ENCODE measurements at regions not wholly inside any gene's neighbourhood (a gene's known extent, or its start where the extent isn't known, plus 50 kb on each side); places are given as distances from the start of the nearest gene placed in this dataset.

GRCh38 chr4:100889401-100889800, 371.6 kb upstream of the EMCN start:
- Histone ChIP-seq H4K20me1 (replicated peaks; ENCODE audit: control insufficient read depth, extremely low read depth, insufficient read depth, low read length) (no peaks in the 10 kb centered on the region), H2AFZ (ENCODE audit: low read depth, low read length) (no peak overlapping the region), H3K36me3 (ENCODE audit: control insufficient read depth in 2 of 2, extremely low read depth in 1 of 2, insufficient read depth in 2 of 2, low read length in 2 of 2) (no peaks in the 10 kb centered on the region), H3K27me3 (ENCODE audit: control insufficient read depth in 2 of 2, insufficient read depth in 2 of 2, low read length in 2 of 2) (no peaks in the 10 kb centered on the region), H3K4me2 (ENCODE audit: insufficient read depth, low read length) (no peak overlapping the region), H3K4me1 (ENCODE audit: control insufficient read depth, extremely low read depth, insufficient read depth, low read length) (no peaks in the 10 kb centered on the region), H3K27ac (ENCODE audit: insufficient read depth, low read depth, low read length) (no peak overlapping the region), H3K9me3 (replicated peaks; ENCODE audit: control insufficient read depth, insufficient read depth, low read length) (no peaks in the 10 kb centered on the region), H3K79me2 (ENCODE audit: control insufficient read depth, insufficient read depth, low read length) (no peaks in the 10 kb centered on the region), H3K9ac (replicated peaks; ENCODE audit: extremely low read depth, insufficient read depth, low read length) (no peak overlapping the region), H3K9me1 (replicated peaks; ENCODE audit: control insufficient read depth, extremely low read depth, insufficient read depth, low read length) (no peaks in the 10 kb centered on the region), H3K4me3 (replicated peaks in 1 of 3; ENCODE audit: insufficient read depth in 1 of 3, low read depth in 1 of 3, low read length in 3 of 3) (no peak overlapping the region)
- ChIA-PET CTCF (no interaction called here), POLR2A (no interaction called here)
- FAIRE-seq (no peak), DNase-seq (ENCODE audit: low read depth, low spot score) (no peak)
- TF ChIP-seq FOS (IDR thresholded peaks at IDR 0.05; ENCODE audit: borderline replicate concordance, insufficient read depth, low read length) (no peak), CTCF (IDR thresholded peaks at IDR 0.05; ENCODE audit: extremely low read depth in 1 of 2, insufficient read depth in 1 of 2, low read depth in 1 of 2, low read length in 2 of 2) (no peak), POLR2A (IDR thresholded peaks at IDR 0.05; ENCODE audit: low read depth, low read length) (no peak), EZH2 (IDR thresholded peaks at IDR 0.05; ENCODE audit: borderline replicate concordance, low read depth, low read length, severe bottlenecking) (no peak), MYC (IDR thresholded peaks at IDR 0.05; ENCODE audit: low read depth, low read length) (no peak), JUN (IDR thresholded peaks at IDR 0.05; ENCODE audit: borderline replicate concordance, insufficient read depth, insufficient read length, low read depth) (no peak), GATA2 (IDR thresholded peaks at IDR 0.05; ENCODE audit: insufficient read depth, insufficient read length, low read depth, low read length) (no peak), POLR2AphosphoS5 (IDR thresholded peaks at IDR 0.05; ENCODE audit: insufficient read depth, low read depth, low read length) (no peak), MAX (IDR thresholded peaks at IDR 0.05; ENCODE audit: insufficient read depth, insufficient read length) (no peak)
- intact Hi-C loops (cut with micrococcal nuclease): no loop called here
- dilution Hi-C loops (cut with MboI; ENCODE audit: extremely low pct_ligation_motif_present, low sequenced_read_pairs): no loop called here
- BruUV-seq (replicated peaks): no TSS peak

All from endothelial cell of umbilical vein (primary cell).